Activated CD8-positive, alpha-beta T cell treated with anti-CD3 and anti-CD28 coated beads for 36 hours (primary cell): ENCODE measurements at regions not wholly inside any gene's neighbourhood (a gene's known extent, or its start where the extent isn't known, plus 50 kb on each side); places are given as distances from the start of the nearest gene placed in this dataset.

Experiments used
- ATAC-seq: fragments of 200-7000 bp; cut with Tn5 transposase; one replicate; pipeline ENCODE4 v1.10.0; 2021; ENCODE audit warnings: mild to moderate bottlenecking, moderate library complexity
- CTCF ChIA-PET: fragments of 350-600 bp; sonication (Branson Sonifier 250); formaldehyde crosslinking; loops from one replicate; lab custom pipeline; 2021; ENCODE audit warnings: antibody characterized with exemption; lab: Charles Lee
- POLR2A ChIA-PET: fragments of 350-600 bp; sonication (Branson Sonifier 250); formaldehyde crosslinking; loops from one replicate; lab custom pipeline; 2021; ENCODE audit warnings: antibody characterized with exemption; lab: Charles Lee
- DNase-seq: peaks from one replicate; pipeline ENCODE4 v3.0.0-alpha.2; 2020
- H3K27ac Mint-ChIP-seq: one replicate; pipeline ENCODE4 v1.8.0; 2021; ENCODE audit warnings: mild to moderate bottlenecking, mixed read lengths
- H3K27me3 Mint-ChIP-seq: one replicate; pipeline ENCODE4 v1.8.0; 2021; ENCODE audit warnings: mixed read lengths
- H3K36me3 Mint-ChIP-seq: one replicate; pipeline ENCODE4 v1.8.0; 2021; ENCODE audit warnings: low read depth, mixed read lengths
- H3K4me1 Mint-ChIP-seq: one replicate; pipeline ENCODE4 v1.8.0; 2021; ENCODE audit warnings: low read depth, mixed read lengths
- H3K4me3 Mint-ChIP-seq: one replicate; pipeline ENCODE4 v1.8.0; 2021; ENCODE audit warnings: mild to moderate bottlenecking, moderate library complexity, mixed read lengths
- H3K9me3 Mint-ChIP-seq: one replicate; pipeline ENCODE4 v1.8.0; 2021; ENCODE audit warnings: mixed read lengths
- intact Hi-C: fragments of 100-400 bp; cut with micrococcal nuclease; formaldehyde crosslinking; loops from one replicate; pipeline ENCODE4 v1.10.0; 2022
- TF ChIP-seq, protein P1 (sequence below): fragments of 200-600 bp; IDR thresholded peaks from one replicate; pipeline ENCODE4 v1.8.0; 2022; ENCODE audit warnings: antibody characterized with exemption, mild to moderate bottlenecking

- Mint-ChIP-seq H3K27ac (no peak overlapping the region), H3K4me3 (no peak overlapping the region), H3K36me3 (no peaks in the 10 kb centered on the region), H3K9me3 (no peaks in the 10 kb centered on the region), H3K27me3 (peaks cover 4% of the 10 kb centered on the region), H3K4me1 (no peaks in the 10 kb centered on the region)
- no peak for ATAC-seq
- POLR2A ChIA-PET: no interaction called here
- no peak for DNase-seq
- CTCF ChIA-PET: no interaction called here
- intact Hi-C loops: no loop called here
- TF ChIP-seq, protein P1, sequence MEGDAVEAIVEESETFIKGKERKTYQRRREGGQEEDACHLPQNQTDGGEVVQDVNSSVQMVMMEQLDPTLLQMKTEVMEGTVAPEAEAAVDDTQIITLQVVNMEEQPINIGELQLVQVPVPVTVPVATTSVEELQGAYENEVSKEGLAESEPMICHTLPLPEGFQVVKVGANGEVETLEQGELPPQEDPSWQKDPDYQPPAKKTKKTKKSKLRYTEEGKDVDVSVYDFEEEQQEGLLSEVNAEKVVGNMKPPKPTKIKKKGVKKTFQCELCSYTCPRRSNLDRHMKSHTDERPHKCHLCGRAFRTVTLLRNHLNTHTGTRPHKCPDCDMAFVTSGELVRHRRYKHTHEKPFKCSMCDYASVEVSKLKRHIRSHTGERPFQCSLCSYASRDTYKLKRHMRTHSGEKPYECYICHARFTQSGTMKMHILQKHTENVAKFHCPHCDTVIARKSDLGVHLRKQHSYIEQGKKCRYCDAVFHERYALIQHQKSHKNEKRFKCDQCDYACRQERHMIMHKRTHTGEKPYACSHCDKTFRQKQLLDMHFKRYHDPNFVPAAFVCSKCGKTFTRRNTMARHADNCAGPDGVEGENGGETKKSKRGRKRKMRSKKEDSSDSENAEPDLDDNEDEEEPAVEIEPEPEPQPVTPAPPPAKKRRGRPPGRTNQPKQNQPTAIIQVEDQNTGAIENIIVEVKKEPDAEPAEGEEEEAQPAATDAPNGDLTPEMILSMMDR: no peak
Measured at GRCh38 chr6:169981969-169982368, 230.5 kb downstream of the ERMARD start.

- TF ChIP-seq, protein P1: no peak
- POLR2A ChIA-PET: no interaction called here
- DNase-seq (no peak), ATAC-seq (no peak)
- Mint-ChIP-seq H3K4me3 (no peak overlapping the region), H3K27me3 (peaks cover 7% of the 10 kb centered on the region), H3K4me1 (peaks cover 2% of the 10 kb centered on the region), H3K9me3 (no peaks in the 10 kb centered on the region), H3K36me3 (no peaks in the 10 kb centered on the region), H3K27ac (no peak overlapping the region)
- intact Hi-C loops: no loop called here
- CTCF ChIA-PET: no interaction called here
Measured at GRCh38 chr6:169981568-169981967, 230.1 kb downstream of the ERMARD start.

DNA sequence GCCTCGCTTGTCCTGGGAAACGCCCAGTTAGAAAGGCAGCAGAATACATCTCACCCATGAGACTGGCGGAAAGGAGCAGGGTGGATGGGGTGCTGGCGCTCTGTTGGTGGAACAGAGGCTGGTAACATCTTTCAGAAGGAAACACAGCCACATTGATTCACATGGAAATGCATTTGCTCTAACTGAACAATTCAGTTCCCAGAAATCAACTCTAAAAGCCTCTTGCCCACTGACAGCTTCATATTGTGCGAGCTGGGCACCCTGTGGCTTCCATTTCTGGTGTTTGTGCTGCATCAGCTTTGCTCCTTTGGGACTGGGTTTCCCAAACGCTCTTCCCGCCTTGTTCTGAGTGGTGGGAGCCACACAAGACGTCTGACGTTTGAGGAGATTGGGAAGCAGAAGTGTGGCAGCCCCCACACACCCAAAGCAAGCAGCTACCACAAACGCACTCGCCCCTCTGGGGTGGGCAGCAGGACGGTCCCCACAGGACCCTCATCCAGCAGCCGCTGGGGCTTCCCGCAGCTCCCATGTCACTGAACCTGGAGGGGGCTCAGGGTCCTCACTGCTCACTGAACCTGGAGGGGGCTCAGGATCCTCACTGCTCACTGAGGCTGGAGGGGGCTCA lies 229.5 kb downstream of the ERMARD start:
- Mint-ChIP-seq H3K4me3 (no peak overlapping the region), H3K27me3 (peaks cover 7% of the 10 kb centered on the region), H3K27ac (no peak overlapping the region), H3K4me1 (peaks cover 2% of the 10 kb centered on the region), H3K36me3 (no peaks in the 10 kb centered on the region), H3K9me3 (no peaks in the 10 kb centered on the region)
- POLR2A ChIA-PET: no interaction called here
- DNase-seq (no peak), ATAC-seq (no peak)
- TF ChIP-seq, protein P1: no peak
- CTCF ChIA-PET: no interaction called here
- intact Hi-C loops: no loop called here

GRCh38 chr6:169979873-169980432 lies 228.5 kb downstream of the ERMARD start:
- TF ChIP-seq, protein P1: no peak
- peaks cover 7% of the 10 kb centered on the region for H3K27me3 Mint-ChIP-seq
- CTCF ChIA-PET: no interaction called here

DNA sequence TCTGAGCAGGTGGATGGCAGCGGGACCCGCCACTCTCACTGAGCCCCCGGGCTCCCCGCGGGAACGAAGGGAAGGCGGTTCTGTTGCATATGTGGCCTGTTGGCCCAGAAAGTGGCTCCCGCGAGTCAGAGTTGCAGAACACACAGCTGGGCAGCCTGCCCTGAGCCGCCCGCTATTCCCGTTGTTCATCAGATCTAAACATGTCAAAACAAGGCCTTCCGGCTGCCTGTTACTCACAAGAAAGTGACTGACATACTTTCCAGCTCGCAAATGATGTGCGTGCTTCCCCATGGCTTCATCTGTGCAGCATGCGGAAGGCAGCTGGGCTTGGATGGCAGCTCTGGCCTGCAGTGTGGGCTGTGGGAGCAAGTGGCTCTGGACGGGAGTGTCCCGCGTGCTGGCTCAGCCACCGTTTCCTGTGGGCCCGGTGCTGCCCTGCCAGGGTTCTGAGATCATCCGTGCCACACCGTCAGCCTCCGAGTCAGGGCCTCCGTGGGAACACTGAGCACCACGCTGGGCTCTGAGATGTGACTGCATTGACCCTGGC lies 227.3 kb downstream of the ERMARD start:
- no peaks in the 10 kb centered on the region for H3K36me3 Mint-ChIP-seq
- peaks cover 10% of the 10 kb centered on the region for H3K27me3 Mint-ChIP-seq
- H3K9me3 Mint-ChIP-seq: no peaks in the 10 kb centered on the region
- H3K4me3 Mint-ChIP-seq: no peak overlapping the region
- ChIA-PET POLR2A (no interaction called here), CTCF (interaction anchor here (1.1 kb wide), 1 partner anchor 29 kb away, joined by 3 read pairs; no protein-coding TSS in a partner anchor)
- intact Hi-C loops: no loop called here
- peaks cover 2% of the 10 kb centered on the region for H3K4me1 Mint-ChIP-seq
- ATAC-seq (no peak), DNase-seq (no peak)
- no peak overlapping the region for H3K27ac Mint-ChIP-seq
- TF ChIP-seq, protein P1: no peak

More at GRCh38 chr6:169979873-169980432, 228.5 kb downstream of the ERMARD start:
- Mint-ChIP-seq H3K4me3 (no peak overlapping the region), H3K36me3 (no peaks in the 10 kb centered on the region), H3K4me1 (peaks cover 2% of the 10 kb centered on the region), H3K27ac (no peak overlapping the region), H3K9me3 (no peaks in the 10 kb centered on the region)
- no peak for DNase-seq
- ATAC-seq: no peak
- POLR2A ChIA-PET: interaction anchor here (0.7 kb wide), 1 partner anchor 135 kb away, joined by 3 read pairs; no protein-coding TSS in a partner anchor
- intact Hi-C loops: no loop called here
